Gastroesophageal sphincter (tissue), 4 donors: ENCODE measurements at regions not wholly inside any gene's neighbourhood (a gene's known extent, or its start where the extent isn't known, plus 50 kb on each side); places are given as distances from the start of the nearest gene placed in this dataset.

Experiments used
- ATAC-seq: fragments of 150-250 bp; one replicate; pipeline ENCODE4 v1.9.1; 2016; ENCODE audit warnings: mild to moderate bottlenecking, moderate library complexity
- H3K27ac ChIP-seq, 4 donors: fragments of 200-600 bp; sonication (generic) in 3 of 4; 1 replicate in 3 of 4; 2 replicates in 1 of 4; pipeline ENCODE4 v1.5.1; 2016 to 2019
- H3K27me3 ChIP-seq: fragments of 200-600 bp; sonication (generic); one replicate; pipeline ENCODE4 v1.5.1; 2019
- H3K36me3 ChIP-seq, 2 donors: fragments of 200-600 bp; sonication (generic); one replicate each; pipeline ENCODE4 v1.5.1; 2019; ENCODE audit warnings: control low read depth in 1 of 2
- H3K4me1 ChIP-seq, 3 donors: fragments of 200-600 bp; sonication (generic); 1 replicate in 2 of 3; 2 replicates in 1 of 3; pipeline ENCODE4 v1.5.1; 2016 to 2019; ENCODE audit warnings: control low read depth in 2 of 3
- H3K4me3 ChIP-seq, 2 donors: fragments of 200-600 bp; sonication (generic); one replicate each; pipeline ENCODE4 v1.5.1; 2019; ENCODE audit warnings: mild to moderate bottlenecking in 1 of 2, moderate library complexity in 1 of 2
- H3K9me3 ChIP-seq, 3 donors: fragments of 200-600 bp; sonication (generic); one replicate each; pipeline ENCODE4 v1.5.1; 2017 to 2019; ENCODE audit warnings: control low read depth in 2 of 3
- CTCF ChIP-seq, 4 experiments: fragments of 200-600 bp in 2 of 4; fragments of 450-650 bp in 2 of 4; sonication (generic) in 1 of 4; IDR thresholded peaks; one replicate each; pipeline ENCODE4 v1.5.1; 2017 to 2019; ENCODE audit warnings: antibody characterized with exemption in 4 of 4, mild to moderate bottlenecking in 2 of 4, moderate library complexity in 2 of 4
- EP300 ChIP-seq: sonication (generic); formaldehyde crosslinking; IDR thresholded peaks from one replicate; pipeline ENCODE4 v1.6.1; 2017; ENCODE audit warnings: antibody characterized with exemption, mild to moderate bottlenecking
- POLR2A ChIP-seq, 2 donors: fragments of 450-650 bp; IDR thresholded peaks; one replicate each; pipeline ENCODE4 v1.6.1; 2017; ENCODE audit warnings: antibody characterized with exemption in 2 of 2, mild to moderate bottlenecking in 2 of 2, moderate library complexity in 1 of 2
- POLR2AphosphoS5 ChIP-seq: sonication (generic); formaldehyde crosslinking; IDR thresholded peaks from one replicate; pipeline ENCODE4 v1.6.1; 2017; ENCODE audit warnings: antibody characterized with exemption
- WGBS, 2 donors: methylation state at CpG; one replicate each; pipeline ENCODE4 v1.1.5; 2018; ENCODE audit warnings: low coverage in 1 of 2; 5-methylcytosine and 5-hydroxymethylcytosine counted together

- no peaks in the 10 kb centered on the region for H3K36me3 ChIP-seq
- H3K4me1 ChIP-seq, result no peaks in the 10 kb centered on the region
- ATAC-seq, result no peak
- no peak overlapping the region for H3K27ac ChIP-seq
- peaks cover 0 to 29% (median 0%) of the 10 kb centered on the region in 3 donors for H3K9me3 ChIP-seq
- no peaks in the 10 kb centered on the region for H3K27me3 ChIP-seq
- H3K4me3 ChIP-seq, result no peak overlapping the region
- no peak for TF ChIP-seq POLR2A (IDR thresholded peaks at IDR 0.05)
- TF ChIP-seq POLR2AphosphoS5, result no peak
- no peak for TF ChIP-seq EP300
- TF ChIP-seq CTCF (IDR thresholded peaks at IDR 0.05), result no peak
Observed at GRCh38 chr4:64022560-64022959, 386.7 kb downstream of the TECRL start.

- no peak overlapping the region for H3K4me3 ChIP-seq
- H3K27ac ChIP-seq, result no peak overlapping the region
- no peaks in the 10 kb centered on the region for H3K36me3 ChIP-seq
- no peaks in the 10 kb centered on the region for H3K4me1 ChIP-seq
- no peaks in the 10 kb centered on the region for H3K27me3 ChIP-seq
- H3K9me3 ChIP-seq, result peaks cover 0 to 5% (median 0%) of the 10 kb centered on the region in 3 donors
- TF ChIP-seq POLR2AphosphoS5 (no peak), POLR2A (IDR thresholded peaks at IDR 0.05) (no peak), CTCF (IDR thresholded peaks at IDR 0.05) (no peak), EP300 (no peak)
- 82 to 100% methylated on average over 2 to 9 of the region's 11 CpGs for WGBS, 2 donors
- no peak for ATAC-seq
Observed at GRCh38 chr4:64016893-64017292, 392.4 kb downstream of the TECRL start.

GRCh38 chr4:64014647-64015046, 394.6 kb downstream of the TECRL start:
- Histone ChIP-seq H3K27ac (no peak overlapping the region), H3K27me3 (no peaks in the 10 kb centered on the region), H3K36me3 (no peaks in the 10 kb centered on the region), H3K4me3 (no peak overlapping the region), H3K4me1 (no peaks in the 10 kb centered on the region), H3K9me3 (no peaks in the 10 kb centered on the region)
- TF ChIP-seq CTCF (IDR thresholded peaks at IDR 0.05), result no peak
- TF ChIP-seq POLR2AphosphoS5, result no peak
- TF ChIP-seq POLR2A (IDR thresholded peaks at IDR 0.05), result no peak
- TF ChIP-seq EP300, result no peak
- 65 to 67% methylated on average over 5 of the region's 5 CpGs for WGBS, 2 donors
- ATAC-seq, result no peak

- no peaks in the 10 kb centered on the region for H3K9me3 ChIP-seq
- TF ChIP-seq EP300 (no peak), POLR2AphosphoS5 (no peak), POLR2A (IDR thresholded peaks at IDR 0.05) (no peak), CTCF (IDR thresholded peaks at IDR 0.05) (no peak)
- no peaks in the 10 kb centered on the region for H3K36me3 ChIP-seq
- H3K4me1 ChIP-seq, result no peaks in the 10 kb centered on the region
- H3K27ac ChIP-seq, result no peak overlapping the region
- no peak overlapping the region for H3K4me3 ChIP-seq
- 78 to 88% methylated on average over 1 to 3 of the region's 5 CpGs for WGBS, 2 donors
- no peak for ATAC-seq
- H3K27me3 ChIP-seq, result no peaks in the 10 kb centered on the region
Observed at GRCh38 chr4:64001229-64001898, 407.9 kb downstream of the TECRL start.

GRCh38 chr4:64000241-64000640, 409.0 kb downstream of the TECRL start:
- ATAC-seq, result no peak

More at GRCh38 chr4:64000241-64000640, 409.0 kb downstream of the TECRL start:
- Histone ChIP-seq H3K4me3 (no peak overlapping the region), H3K27me3 (no peaks in the 10 kb centered on the region), H3K9me3 (no peaks in the 10 kb centered on the region), H3K27ac (no peak overlapping the region), H3K36me3 (no peaks in the 10 kb centered on the region), H3K4me1 (no peaks in the 10 kb centered on the region)
- TF ChIP-seq POLR2AphosphoS5, result no peak
- no peak for TF ChIP-seq EP300
- TF ChIP-seq POLR2A (IDR thresholded peaks at IDR 0.05), result no peak
- TF ChIP-seq CTCF (IDR thresholded peaks at IDR 0.05), result no peak
